ENCODE measurements at regions not wholly inside any gene's neighbourhood (a gene's known extent, or its start where the extent isn't known, plus 50 kb on each side); places are given as distances from the start of the nearest gene placed in this dataset.

GRCh38 chr11:92482492-92483060 lies 258.0 kb downstream of the FAT3 start:
- TF ChIP-seq POLR2AphosphoS5 (IDR thresholded peaks at IDR 0.05; ENCODE audit: borderline replicate concordance, low read depth, low read length) (no peak), EZH2 (IDR thresholded peaks at IDR 0.05) (no peak)

Data from SK-N-MC (cell line).